Activated CD4-positive, alpha-beta T cell treated with anti-CD3 and anti-CD28 coated beads, Interleukin-2, amount 50 U/mL, for 24 hours (primary cell): ENCODE measurements at regions not wholly inside any gene's neighbourhood (a gene's known extent, or its start where the extent isn't known, plus 50 kb on each side); places are given as distances from the start of the nearest gene placed in this dataset.

ENCODE experiments used
- DNase-seq, 2 donors: peaks; one replicate each; pipeline ENCODE4 v3.0.0-alpha.2; 2020; ENCODE audit warnings: low read depth in 1 of 2, low spot score in 1 of 2

GRCh38 chr7:85462671-85463070, 275.8 kb upstream of the SEMA3D start:
- DNase-seq, result no peak

GRCh38 chr7:85457911-85458310, 271.1 kb upstream of the SEMA3D start:
- no peak for DNase-seq

GRCh38 chr7:85456254-85456653, 269.4 kb upstream of the SEMA3D start:
- no peak for DNase-seq

- DNase-seq, result no peak
Observed at GRCh38 chr7:85454904-85455303, 268.0 kb upstream of the SEMA3D start.

GRCh38 chr7:85452674-85453073, 265.8 kb upstream of the SEMA3D start:
- no peak for DNase-seq

GRCh38 chr7:85449478-85449877, 262.6 kb upstream of the SEMA3D start:
- no peak for DNase-seq

- no peak for DNase-seq
Observed at GRCh38 chr7:85447004-85447403, 260.1 kb upstream of the SEMA3D start.

DNA sequence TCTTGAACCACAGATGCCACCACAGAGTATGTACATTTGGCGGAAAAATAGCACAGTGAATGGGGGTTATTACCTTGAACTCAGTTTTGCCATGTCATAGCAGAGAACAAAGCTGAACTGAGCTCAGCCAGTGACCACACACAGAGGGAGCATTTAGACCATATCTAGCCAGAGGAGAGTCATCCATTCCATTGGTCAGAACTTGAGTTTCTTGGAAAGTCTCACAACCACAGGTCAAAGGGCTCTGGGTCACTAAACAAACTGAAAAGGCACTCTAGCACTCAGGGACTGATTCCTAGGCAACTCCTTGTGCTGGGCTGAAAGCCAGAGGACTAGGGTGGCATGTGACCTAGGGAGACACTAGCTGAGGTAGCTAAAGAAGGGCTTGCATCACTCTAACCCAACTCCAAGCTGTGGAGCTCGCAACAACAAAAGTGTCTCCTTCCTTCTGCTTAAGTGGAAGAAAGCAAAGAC, 239.7 kb upstream of the SEMA3D start:
- no peak for DNase-seq

DNA sequence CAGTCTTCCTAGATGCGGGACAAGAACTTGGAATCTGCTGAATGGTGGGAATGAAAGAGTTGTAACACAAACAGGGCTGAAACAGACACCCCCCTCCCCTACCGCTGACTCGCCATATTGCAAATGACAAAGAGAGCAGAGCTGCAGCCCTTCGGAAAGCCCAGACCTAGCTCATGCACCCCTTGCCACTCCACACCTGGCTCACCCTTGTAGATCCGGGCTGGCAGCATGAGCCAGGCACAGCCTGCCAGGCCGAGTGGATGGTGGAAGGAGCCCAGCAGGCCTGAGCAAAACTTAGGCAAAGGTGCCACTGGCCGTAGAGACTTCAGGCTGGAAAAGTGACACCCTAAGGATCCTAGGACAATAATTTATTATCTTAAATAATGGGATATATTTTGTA, 237.4 kb upstream of the SEMA3D start:
- DNase-seq, result no peak

DNA sequence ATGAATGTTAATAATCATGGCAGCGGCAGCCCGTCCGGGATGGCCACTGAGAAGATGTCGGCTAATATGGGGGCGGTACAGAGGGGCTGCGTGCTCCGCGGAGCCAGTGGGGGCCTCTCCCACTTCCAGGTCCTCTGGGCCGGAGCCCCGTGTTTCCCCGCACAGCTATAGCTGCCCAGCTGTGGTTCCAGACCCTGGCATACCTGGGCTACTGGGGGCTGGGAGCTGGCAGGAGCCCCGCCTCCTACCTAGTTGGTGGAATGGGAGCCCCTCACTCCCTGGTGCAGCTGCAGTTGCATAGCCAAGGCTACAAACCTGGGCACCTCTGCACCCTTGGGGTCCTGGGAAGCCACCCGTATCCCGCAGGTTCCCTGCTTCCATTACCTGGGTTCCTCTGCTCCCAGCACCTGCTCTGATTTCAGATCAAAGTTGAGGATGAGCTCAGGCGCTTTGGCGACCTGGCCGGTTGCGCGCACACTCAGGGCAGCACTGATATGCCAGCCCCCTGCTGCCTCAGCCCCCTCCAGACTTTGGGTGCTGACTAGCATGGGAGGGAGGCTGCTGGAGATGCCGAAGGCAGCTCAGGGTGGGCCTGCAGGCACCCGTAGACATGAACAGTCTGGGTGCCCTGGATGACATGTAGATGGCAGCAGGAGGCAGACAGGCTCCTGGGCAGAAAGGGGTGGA, 236.5 kb upstream of the SEMA3D start:
- DNase-seq, result no peak

DNA sequence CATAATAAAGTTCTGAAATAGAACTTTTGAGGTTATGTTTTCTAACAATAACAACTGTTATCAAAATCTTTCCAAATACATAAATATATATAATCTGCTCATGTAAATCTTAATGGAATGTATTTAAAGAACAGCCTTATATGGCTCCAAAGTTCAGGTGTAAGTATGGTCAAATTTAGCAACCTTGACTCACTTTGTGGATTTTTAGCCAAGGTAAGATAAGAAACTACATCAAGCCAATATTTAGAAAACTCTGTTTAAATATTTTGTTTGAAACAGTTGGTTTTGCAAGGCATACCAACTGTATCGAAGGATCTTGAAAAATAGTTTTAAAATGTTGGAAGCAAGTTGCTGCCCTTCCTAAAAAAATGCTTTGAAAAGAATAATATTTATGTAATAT, 228.9 kb upstream of the SEMA3D start:
- no peak for DNase-seq

GRCh38 chr7:85413718-85414117, 226.9 kb upstream of the SEMA3D start:
- DNase-seq, result no peak

DNA sequence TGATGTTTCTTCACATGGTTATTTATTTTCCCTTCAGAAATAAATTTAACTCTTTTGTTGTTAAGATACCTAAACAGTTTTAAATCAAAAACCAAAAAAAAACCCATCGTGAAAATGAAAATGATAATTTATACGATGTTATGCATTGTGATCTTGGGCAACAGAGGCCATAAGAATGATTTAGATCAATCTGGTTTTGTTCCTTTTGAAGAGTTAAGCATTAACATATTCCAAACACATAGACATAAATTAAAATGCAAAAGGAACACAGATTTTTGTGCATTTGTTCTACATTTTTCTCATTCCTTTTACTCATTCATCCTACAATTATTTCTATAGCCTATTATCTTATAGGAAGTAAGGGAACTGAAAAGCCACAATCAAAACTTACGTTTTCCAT, 226.1 kb upstream of the SEMA3D start:
- no peak for DNase-seq

- no peak for DNase-seq
Observed at GRCh38 chr7:85407391-85407790, 220.5 kb upstream of the SEMA3D start.

DNA sequence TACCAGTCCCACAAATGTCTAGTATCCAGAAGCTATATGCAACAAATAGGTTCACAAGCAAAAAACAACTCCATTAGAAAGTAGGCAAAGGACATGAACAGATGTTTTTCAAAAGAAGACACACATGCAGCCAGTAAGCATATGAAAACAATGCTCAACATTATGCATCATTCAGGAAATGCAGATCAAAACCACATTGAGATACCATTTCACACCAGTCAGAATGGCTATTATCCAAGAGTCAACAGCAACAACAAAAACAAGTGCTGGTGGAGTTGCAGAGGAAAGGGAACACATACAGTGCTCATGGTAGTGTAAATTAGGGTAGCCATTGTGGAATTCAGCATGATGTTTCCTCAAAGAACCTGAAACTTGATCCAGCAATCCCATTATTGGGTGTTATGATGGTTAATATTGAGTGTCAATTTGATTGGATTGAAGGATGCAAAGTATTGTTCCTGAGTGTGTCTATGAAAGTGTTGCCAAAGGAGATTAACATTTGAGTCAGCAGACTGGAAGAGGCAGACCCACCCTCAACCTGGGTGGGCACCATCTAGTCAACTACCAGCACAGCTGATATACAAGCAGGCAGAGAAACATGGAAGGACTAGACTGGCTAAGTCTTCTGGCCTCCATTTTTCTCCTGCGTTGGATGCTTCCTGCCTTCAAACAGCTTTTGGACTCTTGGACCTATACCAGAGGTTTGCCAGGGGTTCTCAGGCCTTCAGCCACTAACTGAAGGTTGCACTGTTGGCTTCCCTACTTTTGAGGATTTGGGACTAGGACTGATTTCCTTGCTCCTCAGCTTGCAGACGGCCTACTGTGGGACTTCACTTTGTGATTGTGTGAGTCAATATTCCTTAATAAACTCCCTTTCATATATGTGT, 218.4 kb upstream of the SEMA3D start:
- DNase-seq, result no peak

DNA sequence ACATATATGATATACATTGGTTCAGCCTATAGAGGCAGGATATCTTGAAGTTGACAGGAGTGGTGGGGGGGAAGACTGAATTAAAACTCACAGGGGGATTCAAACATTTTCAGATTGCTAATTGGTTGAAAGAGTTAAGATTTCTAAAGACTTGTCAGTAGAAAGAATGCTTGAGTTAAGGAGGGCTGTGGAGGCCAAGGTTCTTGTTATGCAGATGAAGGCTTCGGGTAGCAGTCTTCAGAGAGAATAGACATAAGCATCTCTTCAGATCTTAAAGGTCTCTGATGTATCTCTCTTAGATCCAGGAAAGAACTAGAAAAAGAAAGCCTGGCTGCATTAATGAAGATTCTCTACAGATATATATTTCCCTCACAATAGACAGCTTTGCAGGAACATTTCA, 209.8 kb upstream of the SEMA3D start:
- no peak for DNase-seq

GRCh38 chr7:85392789-85393188, 205.9 kb upstream of the SEMA3D start:
- no peak for DNase-seq

- no peak for DNase-seq
Observed at GRCh38 chr7:85392326-85392725, 205.5 kb upstream of the SEMA3D start.

GRCh38 chr7:85386460-85386859, 199.6 kb upstream of the SEMA3D start:
- no peak for DNase-seq

- DNase-seq, result no peak
Observed at GRCh38 chr7:85384392-85384791, 197.5 kb upstream of the SEMA3D start.

DNA sequence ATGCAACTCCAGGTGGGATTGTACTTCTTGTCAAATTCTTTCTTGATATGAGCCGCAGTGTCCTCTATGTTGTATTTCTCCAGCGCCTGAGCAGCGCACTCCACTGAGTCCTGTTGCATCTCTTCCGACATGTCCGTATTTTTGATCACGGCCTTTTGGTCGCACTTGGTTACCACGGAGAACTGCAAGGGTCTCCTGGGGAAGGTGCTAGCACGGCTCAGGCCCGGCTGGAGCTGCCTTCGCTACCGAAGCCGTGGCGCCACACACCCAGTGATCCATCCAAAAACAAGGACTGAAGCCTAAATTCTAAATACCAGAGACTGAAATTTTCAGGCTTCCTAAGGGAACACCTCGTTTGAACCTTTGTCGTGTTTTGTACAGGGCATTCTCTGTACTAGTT, 194.4 kb upstream of the SEMA3D start:
- no peak for DNase-seq

- DNase-seq, result no peak
Observed at GRCh38 chr7:85376589-85376988, 189.7 kb upstream of the SEMA3D start.

DNA sequence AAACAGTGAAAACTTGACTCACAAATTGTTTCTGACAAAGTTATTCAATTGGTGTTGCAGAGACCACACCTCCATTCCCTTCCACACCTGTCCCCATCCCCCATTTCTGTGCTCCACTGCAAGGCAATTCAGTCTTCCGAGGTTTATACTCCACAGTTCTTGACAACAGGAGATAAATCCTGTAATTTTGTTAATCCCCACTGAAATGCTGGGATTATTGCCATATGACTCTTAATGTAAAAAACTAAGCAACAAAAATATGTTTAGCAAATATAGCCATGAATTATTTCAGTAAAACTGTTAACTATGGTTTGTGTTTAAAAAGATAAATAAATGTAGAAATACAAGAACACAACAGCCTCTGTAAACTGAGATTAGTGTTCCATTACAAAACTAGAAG, 170.1 kb upstream of the SEMA3D start:
- DNase-seq, result no peak
